ENCODE measurements at regions not wholly inside any gene's neighbourhood (a gene's known extent, or its start where the extent isn't known, plus 50 kb on each side); places are given as distances from the start of the nearest gene placed in this dataset.

DNA sequence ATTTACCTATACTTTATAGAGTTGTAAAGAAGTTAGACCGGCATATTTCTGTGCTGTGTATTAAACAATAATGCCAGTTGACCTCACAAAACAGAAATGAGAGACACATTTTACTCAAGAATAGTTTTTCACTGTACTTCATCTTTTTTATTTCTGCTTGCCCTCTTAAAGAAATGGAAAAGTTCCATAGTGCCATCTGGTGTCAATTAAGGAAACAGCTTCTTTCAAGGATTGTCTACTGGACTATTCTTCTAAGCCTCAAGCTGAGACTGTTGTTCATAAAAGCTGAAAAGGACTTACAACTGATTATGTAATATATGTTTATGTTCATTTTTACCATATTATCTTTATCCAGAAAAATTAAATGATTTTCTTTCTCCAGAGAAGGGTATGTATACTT lies 1523.7 kb downstream of the ARAP2 start:
- DNase-seq (ENCODE audit: low read depth) = peak; percentile 65

DNA sequence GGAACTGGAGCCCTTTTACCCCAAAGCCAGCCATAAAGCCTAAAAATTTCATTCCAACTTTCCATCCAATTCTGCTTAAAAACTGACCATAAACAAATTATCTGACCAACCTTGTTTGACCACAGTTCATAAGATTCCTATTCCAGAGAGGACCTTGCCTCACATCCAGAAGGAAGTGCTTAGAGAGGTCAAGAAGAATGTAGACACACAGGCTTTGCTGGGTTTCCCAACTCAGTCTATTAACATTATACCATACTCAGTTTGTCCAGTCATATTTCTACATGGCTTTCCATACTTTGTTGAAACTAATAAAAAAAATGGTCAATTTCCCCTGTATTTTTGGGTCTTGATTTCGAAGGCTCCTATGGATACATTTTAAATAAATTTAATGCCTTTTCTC lies 1522.5 kb downstream of the ARAP2 start:
- DNase-seq (ENCODE audit: low read depth) = no peak

- DNase-seq (ENCODE audit: low read depth) = peak; percentile 4
Measured at GRCh38 chr4:34723605-34724004, 1520.7 kb downstream of the ARAP2 start.

DNA sequence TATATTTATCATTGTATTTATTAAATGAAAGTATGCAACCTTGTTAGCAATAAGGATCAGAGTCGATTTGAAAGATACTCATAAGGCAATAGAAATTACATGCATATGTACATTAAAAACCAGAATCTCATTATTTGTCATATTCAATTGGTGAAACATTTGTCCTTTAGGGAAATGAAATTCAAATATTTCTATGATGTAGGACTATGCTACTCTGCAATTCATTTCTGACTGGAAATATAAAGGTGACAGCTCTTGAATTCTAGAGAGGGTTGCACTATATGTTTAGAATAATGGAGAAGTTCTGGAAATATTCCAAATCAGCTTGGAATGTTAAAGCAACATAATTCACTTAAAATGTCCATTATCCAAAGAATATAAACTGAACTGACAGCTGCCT lies 1519.8 kb downstream of the ARAP2 start:
- DNase-seq (ENCODE audit: low read depth) = no peak

GRCh38 chr4:34731070-34731469 lies 1513.2 kb downstream of the ARAP2 start:
- peak; percentile 40 for DNase-seq (ENCODE audit: low read depth)

GRCh38 chr4:34732176-34732950 lies 1512.0 kb downstream of the ARAP2 start:
- DNase-seq (ENCODE audit: low read depth) = peak; percentile 9

DNA sequence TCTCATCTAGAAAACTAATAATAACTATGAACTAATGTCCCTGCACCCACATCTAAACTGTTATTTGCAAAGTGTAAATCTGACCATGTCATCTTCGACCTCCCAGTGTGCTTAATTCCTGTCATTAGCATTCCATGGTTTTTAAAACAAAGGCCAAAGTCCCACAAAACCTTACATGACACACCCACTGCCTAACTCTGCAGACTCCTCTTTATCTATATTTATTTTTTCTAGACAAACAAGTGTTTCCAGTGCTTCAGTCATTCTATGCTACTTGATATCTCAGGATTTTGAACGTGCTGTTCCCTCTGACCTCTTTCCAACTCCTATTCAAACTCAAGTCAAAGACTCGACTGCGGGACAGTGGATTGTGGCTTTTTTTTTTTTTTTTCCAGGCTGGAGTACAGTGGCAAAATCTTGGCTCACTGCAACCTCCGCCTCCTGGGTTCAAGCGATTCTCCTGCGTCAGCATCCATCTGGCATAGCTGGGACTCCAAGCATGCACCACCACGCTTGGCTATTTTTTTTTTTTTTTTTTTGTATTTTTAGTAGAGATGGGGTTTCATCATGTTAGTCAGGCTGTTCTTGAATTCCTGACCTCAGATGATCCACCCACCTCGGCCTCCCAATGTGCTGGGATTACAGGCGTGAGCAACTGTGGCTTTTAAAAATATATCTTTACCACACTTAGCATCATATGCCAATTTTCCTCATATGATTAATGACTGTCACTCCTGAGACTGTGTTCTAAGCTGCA lies 1511.0 kb downstream of the ARAP2 start:
- DNase-seq (ENCODE audit: low read depth) = no peak

GRCh38 chr4:34766935-34767334 lies 1477.4 kb downstream of the ARAP2 start:
- peak; percentile 26 for DNase-seq (ENCODE audit: low read depth)

GRCh38 chr4:34767407-34767806 lies 1476.9 kb downstream of the ARAP2 start:
- no peak for DNase-seq (ENCODE audit: low read depth)

- DNase-seq (ENCODE audit: low read depth) = no peak
Measured at GRCh38 chr4:34771632-34772031, 1472.7 kb downstream of the ARAP2 start.

GRCh38 chr4:34790131-34790530 lies 1454.2 kb downstream of the ARAP2 start:
- DNase-seq (ENCODE audit: low read depth) = no peak

DNA sequence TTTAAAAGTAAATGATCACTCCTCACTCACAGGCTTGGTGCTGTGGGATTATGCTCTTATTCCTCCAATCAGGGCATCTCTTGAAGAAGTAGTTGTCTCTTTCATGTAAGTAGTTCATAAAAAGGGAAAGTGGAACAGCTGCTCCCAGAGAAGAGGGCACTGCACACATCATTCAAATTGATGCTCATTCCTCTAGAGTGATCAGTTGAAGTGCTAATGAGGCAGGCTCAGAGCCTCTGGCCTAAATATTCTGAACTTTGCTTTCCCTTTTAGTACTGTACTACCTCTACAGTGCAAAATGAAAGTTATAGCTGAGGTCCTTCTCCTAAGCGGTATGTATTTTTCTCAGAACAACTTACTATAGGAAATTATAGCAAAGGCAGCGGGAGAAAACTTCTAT lies 1453.1 kb downstream of the ARAP2 start:
- DNase-seq (ENCODE audit: low read depth) = no peak

DNA sequence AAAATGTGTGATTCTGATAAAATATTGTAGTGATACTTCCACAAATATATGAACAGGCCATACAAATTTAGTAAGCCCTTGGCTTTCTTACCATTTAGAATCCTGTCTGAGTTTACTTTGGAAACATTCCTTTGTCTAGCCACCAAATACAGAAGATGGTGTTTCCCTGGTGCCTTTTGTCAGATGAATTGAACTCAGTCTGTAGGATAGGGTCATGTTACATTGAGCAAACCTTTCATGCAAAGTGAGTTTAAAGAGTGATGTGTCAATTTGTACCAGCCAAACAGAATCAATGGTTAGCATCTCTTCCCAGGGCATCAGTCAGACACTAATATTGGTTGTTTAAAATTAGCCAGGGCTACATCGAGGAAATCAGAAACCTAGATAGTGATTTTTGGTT lies 1443.4 kb downstream of the ARAP2 start:
- no peak for DNase-seq (ENCODE audit: low read depth)

DNA sequence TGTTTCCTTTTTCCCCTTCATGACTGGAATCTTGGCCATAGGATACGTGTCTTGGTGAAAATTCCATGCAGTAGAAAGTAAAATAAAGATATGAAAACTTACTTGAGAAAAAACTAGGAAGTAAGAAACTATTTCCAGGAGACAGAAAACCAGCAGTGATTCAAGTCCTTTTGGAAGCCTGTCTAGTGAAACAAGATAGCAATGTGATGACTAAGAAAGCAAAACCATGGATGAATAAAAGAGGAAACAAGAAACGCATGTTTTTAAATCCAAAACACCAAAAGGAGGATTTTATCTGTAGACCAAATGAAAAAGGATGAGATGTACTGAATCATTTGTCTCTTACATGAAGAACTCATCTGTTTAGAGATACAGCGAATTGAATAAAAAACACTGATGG lies 1430.0 kb downstream of the ARAP2 start:
- DNase-seq (ENCODE audit: low read depth) = peak; percentile 59

DNA sequence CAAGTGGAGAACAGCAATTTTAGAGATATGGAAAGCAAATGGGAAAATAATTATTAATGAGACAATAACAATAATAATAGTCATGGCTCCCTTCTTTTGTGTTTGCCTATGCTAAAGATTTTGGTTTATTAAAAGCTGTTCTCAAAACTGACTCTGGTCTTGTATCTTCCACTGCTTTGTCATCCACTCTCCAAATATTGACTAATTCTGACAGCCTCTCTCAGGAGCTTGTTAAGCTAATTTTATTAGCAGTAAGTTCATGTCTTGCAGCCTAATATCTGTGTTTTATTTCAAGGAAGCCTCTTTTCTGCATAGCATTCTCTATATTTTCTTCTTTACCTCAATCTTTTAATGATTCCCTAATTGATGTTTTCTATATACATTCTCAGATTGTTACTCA lies 1419.8 kb downstream of the ARAP2 start:
- DNase-seq (ENCODE audit: low read depth) = no peak

GRCh38 chr4:34826660-34827059 lies 1417.7 kb downstream of the ARAP2 start:
- DNase-seq (ENCODE audit: low read depth) = no peak

DNA sequence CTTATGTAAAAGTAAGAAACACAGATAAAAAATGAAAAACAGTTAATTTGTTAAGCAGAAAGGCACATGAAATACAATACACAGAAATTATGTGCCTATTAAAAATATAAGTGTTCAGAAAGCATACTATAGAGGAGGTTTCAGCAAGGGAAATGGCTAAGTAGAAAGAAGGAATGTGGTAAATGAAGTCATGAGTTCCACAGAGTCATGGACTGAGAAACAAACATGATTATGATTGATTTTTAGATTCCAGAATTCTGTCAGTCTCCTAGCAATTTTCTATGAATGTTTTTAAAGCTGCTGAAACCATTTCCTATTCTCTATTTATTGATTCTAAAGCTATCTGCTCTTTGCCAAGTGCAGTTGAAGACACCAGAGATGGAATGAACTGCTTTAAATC lies 1398.4 kb downstream of the ARAP2 start:
- DNase-seq (ENCODE audit: low read depth) = no peak

- peak; percentile 67 for DNase-seq (ENCODE audit: low read depth)
Measured at GRCh38 chr4:34850421-34850820, 1393.9 kb downstream of the ARAP2 start.

DNA sequence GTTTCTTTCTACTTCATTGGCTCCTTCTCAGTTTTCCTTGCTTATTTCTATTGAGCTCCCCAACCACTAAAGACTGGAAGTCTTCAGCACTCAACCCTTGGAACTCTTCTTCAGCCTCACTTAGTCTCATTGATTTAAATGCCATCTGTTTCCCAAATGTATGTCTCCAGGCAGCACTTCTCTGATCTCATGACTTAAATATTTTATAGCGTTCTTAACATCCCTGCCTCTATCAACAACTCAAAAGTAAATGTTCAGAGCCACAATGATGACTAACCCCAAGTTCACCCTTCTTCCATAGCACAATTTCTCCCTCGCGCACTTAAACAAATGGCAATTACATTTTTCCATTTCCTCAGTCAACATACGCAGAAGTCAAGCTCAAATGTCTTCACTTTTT lies 1393.3 kb downstream of the ARAP2 start:
- peak; percentile 86 for DNase-seq (ENCODE audit: low read depth)

DNA sequence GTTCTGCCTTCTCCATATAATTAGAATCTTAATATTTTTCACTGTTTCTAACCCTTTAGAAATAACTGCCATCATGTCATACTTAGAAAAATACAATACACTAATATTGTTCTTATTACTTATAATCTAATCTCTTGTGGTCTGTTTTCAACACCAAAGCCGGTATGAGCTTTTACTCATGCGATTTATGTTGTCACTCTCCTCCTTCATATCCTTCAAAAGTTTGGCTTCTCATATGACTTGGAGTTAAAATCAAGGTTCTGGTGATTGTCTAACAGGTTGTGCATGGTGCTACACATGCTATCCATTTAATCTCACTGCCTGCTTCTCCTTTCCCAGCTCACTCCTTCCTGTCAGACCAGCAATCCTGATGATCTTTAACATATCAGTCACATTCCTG lies 1392.9 kb downstream of the ARAP2 start:
- peak; percentile 9 for DNase-seq (ENCODE audit: low read depth)

GRCh38 chr4:34854451-34854850 lies 1389.9 kb downstream of the ARAP2 start:
- DNase-seq (ENCODE audit: low read depth) = no peak

- no peak for DNase-seq (ENCODE audit: low read depth)
Measured at GRCh38 chr4:34861666-34862065, 1382.6 kb downstream of the ARAP2 start.

- DNase-seq (ENCODE audit: low read depth) = no peak
Measured at GRCh38 chr4:34878961-34879360, 1365.4 kb downstream of the ARAP2 start.

- no peak for DNase-seq (ENCODE audit: low read depth)
Measured at GRCh38 chr4:34880246-34880645, 1364.1 kb downstream of the ARAP2 start.
